ENCODE measurements at regions not wholly inside any gene's neighbourhood (a gene's known extent, or its start where the extent isn't known, plus 50 kb on each side); places are given as distances from the start of the nearest gene placed in this dataset.
"Not testable (repeated sequence)": the region's sequence is repeated elsewhere in the genome, so short reads cannot be mapped to it uniquely, and the experiment has no call there.

GRCh38 chr5:27868292-27868691 lies 829.9 kb upstream of the CDH9 start:
- no peak for DNase-seq (ENCODE audit: low read depth in 4 of 6, low spot score in 6 of 6)
- Histone ChIP-seq H3K9me3 (ENCODE audit: control insufficient read depth, insufficient read depth, low read length) (peaks cover 2% of the 10 kb centered on the region), H3K27me3 (ENCODE audit: control insufficient read depth, insufficient read depth, low read length) (no peaks in the 10 kb centered on the region), H3K4me3 (ENCODE audit: low read depth, low read length) (no peak overlapping the region), H3K27ac (ENCODE audit: low read depth, low read length) (no peak overlapping the region), H3K36me3 (ENCODE audit: control insufficient read depth, insufficient read depth, low read length) (no peaks in the 10 kb centered on the region), H3K4me1 (ENCODE audit: control insufficient read depth, insufficient read depth, low read length) (no peaks in the 10 kb centered on the region)
- no CpG with 5 or more reads among the region's 2 CpGs for WGBS (ENCODE audit: insufficient coverage)

- Histone ChIP-seq H3K27me3 (ENCODE audit: control insufficient read depth, insufficient read depth, low read length) (no peaks in the 10 kb centered on the region), H3K27ac (ENCODE audit: low read depth, low read length) (no peak overlapping the region), H3K36me3 (ENCODE audit: control insufficient read depth, insufficient read depth, low read length) (no peaks in the 10 kb centered on the region), H3K4me3 (ENCODE audit: low read depth, low read length) (no peak overlapping the region), H3K9me3 (ENCODE audit: control insufficient read depth, insufficient read depth, low read length) (no peaks in the 10 kb centered on the region), H3K4me1 (ENCODE audit: control insufficient read depth, insufficient read depth, low read length) (no peaks in the 10 kb centered on the region)
- WGBS (ENCODE audit: insufficient coverage): no CpG with 5 or more reads among the region's 1 CpG
- no peak for DNase-seq (ENCODE audit: low read depth in 4 of 6, low spot score in 6 of 6)
These were observed 817.1 kb upstream of the CDH9 start for GRCh38 chr5:27855491-27855890.

GRCh38 chr5:27854243-27854852 lies 816.0 kb upstream of the CDH9 start:
- Histone ChIP-seq H3K4me3 (ENCODE audit: low read depth, low read length) (no peak overlapping the region), H3K27me3 (ENCODE audit: control insufficient read depth, insufficient read depth, low read length) (no peaks in the 10 kb centered on the region), H3K9me3 (ENCODE audit: control insufficient read depth, insufficient read depth, low read length) (no peaks in the 10 kb centered on the region), H3K36me3 (ENCODE audit: control insufficient read depth, insufficient read depth, low read length) (no peaks in the 10 kb centered on the region), H3K27ac (ENCODE audit: low read depth, low read length) (no peak overlapping the region), H3K4me1 (ENCODE audit: control insufficient read depth, insufficient read depth, low read length) (no peaks in the 10 kb centered on the region)
- no peak for DNase-seq (ENCODE audit: low read depth in 4 of 6, low spot score in 6 of 6)
- 94% methylated on average over 1 of the region's 3 CpGs for WGBS (ENCODE audit: insufficient coverage)

GRCh38 chr5:27845248-27845647 lies 806.9 kb upstream of the CDH9 start:
- Histone ChIP-seq H3K9me3 (ENCODE audit: control insufficient read depth, insufficient read depth, low read length) (no peaks in the 10 kb centered on the region), H3K4me1 (ENCODE audit: control insufficient read depth, insufficient read depth, low read length) (no peaks in the 10 kb centered on the region), H3K27ac (ENCODE audit: low read depth, low read length) (no peak overlapping the region), H3K36me3 (ENCODE audit: control insufficient read depth, insufficient read depth, low read length) (no peaks in the 10 kb centered on the region), H3K4me3 (ENCODE audit: low read depth, low read length) (no peak overlapping the region), H3K27me3 (ENCODE audit: control insufficient read depth, insufficient read depth, low read length) (no peaks in the 10 kb centered on the region)
- DNase-seq (ENCODE audit: low read depth in 4 of 6, low spot score in 6 of 6): no peak
- WGBS (ENCODE audit: insufficient coverage): 100% methylated on average over 1 of the region's 3 CpGs

- not testable (repeated sequence) for H3K27ac ChIP-seq (ENCODE audit: low read depth, low read length); H3K36me3 ChIP-seq (ENCODE audit: control insufficient read depth, insufficient read depth, low read length); DNase-seq (ENCODE audit: low read depth in 4 of 6, low spot score in 6 of 6); H3K9me3 ChIP-seq (ENCODE audit: control insufficient read depth, insufficient read depth, low read length); H3K27me3 ChIP-seq (ENCODE audit: control insufficient read depth, insufficient read depth, low read length); H3K4me1 ChIP-seq (ENCODE audit: control insufficient read depth, insufficient read depth, low read length); H3K4me3 ChIP-seq (ENCODE audit: low read depth, low read length)
- 90% methylated on average over 5 of the region's 21 CpGs for WGBS (ENCODE audit: insufficient coverage)
These were observed 798.3 kb upstream of the CDH9 start for GRCh38 chr5:27836704-27837103.

- Histone ChIP-seq H3K9me3 (ENCODE audit: control insufficient read depth, insufficient read depth, low read length) (no peaks in the 10 kb centered on the region), H3K4me3 (ENCODE audit: low read depth, low read length) (no peak overlapping the region), H3K36me3 (ENCODE audit: control insufficient read depth, insufficient read depth, low read length) (no peaks in the 10 kb centered on the region), H3K27me3 (ENCODE audit: control insufficient read depth, insufficient read depth, low read length) (no peaks in the 10 kb centered on the region), H3K27ac (ENCODE audit: low read depth, low read length) (no peak overlapping the region), H3K4me1 (ENCODE audit: control insufficient read depth, insufficient read depth, low read length) (no peaks in the 10 kb centered on the region)
- WGBS (ENCODE audit: insufficient coverage): no CpG with 5 or more reads among the region's 1 CpG
- peak in 1 of 6 donors; percentile 52 for DNase-seq (ENCODE audit: low read depth in 4 of 6, low spot score in 6 of 6)
These were observed 794.5 kb upstream of the CDH9 start for GRCh38 chr5:27832886-27833285.

- H3K27me3 ChIP-seq (ENCODE audit: control insufficient read depth, insufficient read depth, low read length): no peaks in the 10 kb centered on the region
- no peaks in the 10 kb centered on the region for H3K36me3 ChIP-seq (ENCODE audit: control insufficient read depth, insufficient read depth, low read length)
- H3K4me3 ChIP-seq (ENCODE audit: low read depth, low read length): no peak overlapping the region
- H3K4me1 ChIP-seq (ENCODE audit: control insufficient read depth, insufficient read depth, low read length): no peaks in the 10 kb centered on the region
- no peaks in the 10 kb centered on the region for H3K9me3 ChIP-seq (ENCODE audit: control insufficient read depth, insufficient read depth, low read length)
- no CpG with 5 or more reads among the region's 2 CpGs for WGBS (ENCODE audit: insufficient coverage)
- DNase-seq (ENCODE audit: low read depth in 4 of 6, low spot score in 6 of 6): peak in 1 of 6 donors; percentile 47
- H3K27ac ChIP-seq (ENCODE audit: low read depth, low read length): no peak overlapping the region
These were observed 792.2 kb upstream of the CDH9 start for GRCh38 chr5:27830546-27830945.

- 63% methylated on average over 2 of the region's 2 CpGs for WGBS (ENCODE audit: insufficient coverage)
- H3K27ac ChIP-seq (ENCODE audit: low read depth, low read length): no peak overlapping the region
- no peak for DNase-seq (ENCODE audit: low read depth in 4 of 6, low spot score in 6 of 6)
These were observed 783.3 kb upstream of the CDH9 start for GRCh38 chr5:27821681-27822080.

GRCh38 chr5:27818888-27819287 lies 780.5 kb upstream of the CDH9 start:
- H3K36me3 ChIP-seq (ENCODE audit: control insufficient read depth, insufficient read depth, low read length): no peaks in the 10 kb centered on the region
- no peak overlapping the region for H3K27ac ChIP-seq (ENCODE audit: low read depth, low read length)
- no peaks in the 10 kb centered on the region for H3K9me3 ChIP-seq (ENCODE audit: control insufficient read depth, insufficient read depth, low read length)
- no peaks in the 10 kb centered on the region for H3K27me3 ChIP-seq (ENCODE audit: control insufficient read depth, insufficient read depth, low read length)
- DNase-seq (ENCODE audit: low read depth in 4 of 6, low spot score in 6 of 6): peak in 2 of 6 donors; percentile 16 to 51
- H3K4me1 ChIP-seq (ENCODE audit: control insufficient read depth, insufficient read depth, low read length): no peaks in the 10 kb centered on the region
- no CpG with 5 or more reads among the region's 1 CpG for WGBS (ENCODE audit: insufficient coverage)
- no peak overlapping the region for H3K4me3 ChIP-seq (ENCODE audit: low read depth, low read length)

More at GRCh38 chr5:27821681-27822080, 783.3 kb upstream of the CDH9 start:
- no peaks in the 10 kb centered on the region for H3K4me1 ChIP-seq (ENCODE audit: control insufficient read depth, insufficient read depth, low read length)
- H3K4me3 ChIP-seq (ENCODE audit: low read depth, low read length): no peak overlapping the region
- H3K9me3 ChIP-seq (ENCODE audit: control insufficient read depth, insufficient read depth, low read length): no peaks in the 10 kb centered on the region
- no peaks in the 10 kb centered on the region for H3K36me3 ChIP-seq (ENCODE audit: control insufficient read depth, insufficient read depth, low read length)
- H3K27me3 ChIP-seq (ENCODE audit: control insufficient read depth, insufficient read depth, low read length): no peaks in the 10 kb centered on the region

GRCh38 chr5:27814983-27815382 lies 776.6 kb upstream of the CDH9 start:
- Histone ChIP-seq H3K4me1 (ENCODE audit: control insufficient read depth, insufficient read depth, low read length) (no peaks in the 10 kb centered on the region), H3K27me3 (ENCODE audit: control insufficient read depth, insufficient read depth, low read length) (no peaks in the 10 kb centered on the region), H3K36me3 (ENCODE audit: control insufficient read depth, insufficient read depth, low read length) (no peaks in the 10 kb centered on the region), H3K27ac (ENCODE audit: low read depth, low read length) (no peak overlapping the region), H3K4me3 (ENCODE audit: low read depth, low read length) (no peak overlapping the region), H3K9me3 (ENCODE audit: control insufficient read depth, insufficient read depth, low read length) (no peaks in the 10 kb centered on the region)
- no CpG with 5 or more reads among the region's 1 CpG for WGBS (ENCODE audit: insufficient coverage)
- no peak for DNase-seq (ENCODE audit: low read depth in 4 of 6, low spot score in 6 of 6)

All from spinal cord (tissue), 9 donors.